DMS53 treated with DMSO at 0.1 percent for 48 hours (cell line): ENCODE measurements at regions not wholly inside any gene's neighbourhood (a gene's known extent, or its start where the extent isn't known, plus 50 kb on each side); places are given as distances from the start of the nearest gene placed in this dataset.
"Not testable (repeated sequence)": the region's sequence is repeated elsewhere in the genome, so short reads cannot be mapped to it uniquely, and the experiment has no call there.

Experiments used
- DNase-seq: peaks from one replicate; lab custom pipeline; 2025; ENCODE audit not compliant: unreplicated experiment; lab: John Stamatoyannopoulos, UW

DNA sequence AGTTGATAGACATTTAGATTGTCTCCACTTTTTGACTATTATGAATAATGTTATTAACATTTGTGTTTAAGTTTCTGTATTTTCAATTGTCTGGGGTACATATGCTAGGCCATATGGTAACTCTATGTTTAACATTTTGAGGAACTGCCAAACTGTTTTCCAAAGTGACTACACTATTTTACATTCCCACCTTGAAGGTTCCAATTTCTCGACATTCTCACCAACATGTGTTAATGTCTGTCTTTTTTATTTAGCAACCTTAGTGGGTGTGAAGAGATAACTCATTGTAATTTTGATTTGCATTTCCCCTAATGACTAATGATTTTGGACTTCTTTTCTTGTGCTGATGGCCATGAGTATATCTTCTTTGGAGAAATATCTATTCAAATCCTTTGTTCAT lies 832.4 kb downstream of the DNAJB9 start:
- DNase-seq, result no peak

DNA sequence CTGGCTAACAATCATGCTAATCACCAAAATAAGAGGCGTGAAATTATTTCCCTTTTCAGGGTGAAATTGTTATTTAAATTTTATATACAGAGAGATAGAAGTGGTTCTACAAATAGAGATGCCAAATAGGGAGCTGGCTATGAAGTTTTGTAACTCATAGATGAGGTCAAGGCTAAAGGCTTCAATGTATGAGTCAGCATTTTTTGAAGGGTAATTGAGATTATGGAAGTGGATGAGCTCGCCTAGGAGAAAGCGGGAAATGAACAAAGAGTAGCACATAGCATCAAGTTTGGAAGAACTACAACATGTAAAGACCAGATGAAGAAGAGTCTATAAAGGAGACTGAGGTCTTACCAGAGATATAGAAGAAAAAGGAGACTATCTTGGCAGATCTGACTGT lies 838.1 kb downstream of the DNAJB9 start:
- no peak for DNase-seq

DNA sequence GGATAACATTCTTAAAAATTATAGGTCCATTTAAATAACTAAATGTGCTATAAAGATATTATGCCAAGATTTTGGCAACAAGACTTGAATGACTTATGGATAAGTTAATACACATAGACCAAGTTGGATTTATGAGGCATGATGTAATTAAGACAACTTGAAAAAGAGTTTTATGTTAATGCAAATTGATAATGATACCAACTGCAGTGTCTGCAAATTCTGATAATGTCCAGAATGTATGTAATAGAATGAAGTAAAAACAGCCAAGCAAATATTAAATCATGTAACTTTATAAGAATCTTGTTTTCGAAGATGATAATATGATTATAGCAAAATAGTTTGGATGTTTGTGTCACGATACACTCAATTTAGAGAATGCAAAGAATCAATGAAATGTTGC lies 868.3 kb downstream of the DNAJB9 start:
- no peak for DNase-seq

DNA sequence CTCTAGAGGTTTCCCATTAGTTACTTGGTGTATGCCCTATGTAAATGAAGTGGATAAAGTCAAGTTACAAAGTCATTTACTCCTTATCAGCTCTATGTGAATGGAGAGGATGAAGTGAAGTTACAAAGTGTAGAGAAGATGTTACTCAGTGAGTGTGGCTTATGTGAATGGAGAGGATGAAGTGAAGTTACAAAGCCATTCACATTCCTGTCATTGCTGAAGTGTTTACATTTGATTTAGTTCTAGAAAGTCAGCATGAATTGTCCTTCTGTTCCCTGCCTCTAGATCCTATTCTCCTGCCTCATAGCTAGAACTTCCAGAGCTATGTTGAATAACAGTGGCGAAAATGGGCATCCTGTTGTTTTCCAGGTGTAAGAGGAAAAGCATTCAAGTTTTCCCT lies 880.1 kb downstream of the DNAJB9 start:
- DNase-seq, result peak; percentile 16

DNA sequence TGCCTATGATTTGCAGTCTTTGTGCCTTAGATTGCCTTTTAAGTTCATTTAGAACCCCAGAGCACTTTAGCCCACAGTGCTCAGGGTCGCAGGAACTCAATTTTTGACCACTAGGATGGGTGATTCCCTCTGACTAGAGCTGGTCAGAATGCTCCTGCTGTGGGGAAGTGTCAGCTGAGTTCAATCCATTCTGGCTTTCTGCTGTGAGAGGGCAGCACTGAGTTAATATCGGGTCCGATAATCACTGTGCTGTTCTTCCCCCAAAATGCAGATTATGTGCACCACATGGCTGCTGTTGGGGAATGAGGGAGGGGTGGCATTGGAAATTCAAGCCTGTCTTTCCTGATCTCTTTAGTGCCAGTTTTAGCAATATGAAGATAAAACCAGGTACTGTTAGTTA lies 886.4 kb downstream of the DNAJB9 start:
- DNase-seq, result no peak

DNA sequence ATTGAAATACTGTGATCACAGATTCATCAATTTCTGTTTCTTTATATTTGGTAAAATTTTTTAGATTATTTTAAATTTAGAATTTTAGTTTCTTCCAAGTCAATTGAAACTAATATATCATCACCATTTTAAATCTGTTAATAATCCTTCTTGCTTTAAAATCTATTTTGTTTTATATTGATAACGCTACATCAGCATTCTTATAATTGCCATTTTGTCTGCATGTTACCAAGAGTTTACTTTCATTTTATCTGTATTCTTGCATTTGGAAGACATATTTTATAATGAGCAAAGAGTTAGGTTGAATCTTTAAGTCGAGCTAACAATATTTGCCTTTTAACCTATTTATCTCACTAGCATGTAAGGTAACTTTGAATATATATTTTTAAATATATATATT lies 890.6 kb downstream of the DNAJB9 start:
- DNase-seq, result no peak

DNA sequence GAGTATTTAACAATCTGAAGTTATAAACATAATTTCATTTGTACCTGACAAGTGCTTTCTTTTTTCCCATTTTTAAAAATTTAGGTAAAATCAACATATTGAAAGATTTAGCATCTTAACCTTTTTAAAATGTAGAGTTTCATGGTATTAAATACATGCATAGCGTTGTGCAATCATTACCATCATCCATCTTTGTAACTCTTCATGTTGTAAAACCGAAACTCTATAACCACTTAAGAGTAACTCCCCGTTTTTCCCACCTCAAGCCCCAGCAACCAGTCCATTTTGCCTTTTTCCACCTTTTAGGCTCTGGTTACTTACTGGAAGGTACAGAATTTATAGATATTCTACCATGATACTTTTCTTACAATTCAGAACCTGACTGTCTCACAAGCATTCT lies 892.5 kb downstream of the DNAJB9 start:
- DNase-seq, result no peak

DNA sequence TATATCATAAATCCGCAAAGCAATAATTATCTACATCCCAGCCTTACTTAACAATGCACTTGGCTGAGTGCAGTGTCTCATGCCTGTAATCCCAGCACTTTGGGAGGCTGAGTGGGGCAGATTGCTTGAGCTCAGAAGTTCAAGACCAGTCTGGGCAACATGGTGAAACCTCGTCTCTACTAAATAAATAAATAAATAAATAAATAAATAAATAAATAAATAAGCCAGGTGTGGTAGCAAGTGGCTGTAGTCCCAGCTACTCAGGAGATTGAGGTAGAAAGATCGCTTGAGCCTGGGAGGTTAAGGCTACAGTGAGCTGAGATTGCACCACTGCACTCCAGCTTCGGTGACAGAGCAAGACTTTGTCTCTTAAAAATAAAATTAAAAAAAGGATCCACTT lies 898.1 kb downstream of the DNAJB9 start:
- DNase-seq, result not testable (repeated sequence)

DNA sequence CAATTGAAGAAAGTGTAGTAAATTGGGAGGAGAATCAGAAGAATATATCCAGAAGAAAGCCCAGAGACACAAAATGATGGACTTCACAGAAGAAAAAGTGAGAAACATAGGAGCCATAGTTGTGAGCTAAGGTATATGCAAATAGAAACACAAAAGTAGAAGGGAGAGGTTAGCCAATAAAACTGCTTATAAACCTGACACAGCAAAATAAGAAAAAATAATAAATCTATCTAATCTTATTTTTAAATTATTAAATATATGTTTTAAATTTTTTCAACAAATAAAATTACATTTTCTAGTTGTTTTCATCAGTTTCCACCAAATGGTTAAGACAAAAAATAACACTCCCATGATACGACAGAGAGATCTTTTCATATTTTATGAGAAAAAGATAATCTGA lies 903.5 kb downstream of the DNAJB9 start:
- DNase-seq, result no peak

DNA sequence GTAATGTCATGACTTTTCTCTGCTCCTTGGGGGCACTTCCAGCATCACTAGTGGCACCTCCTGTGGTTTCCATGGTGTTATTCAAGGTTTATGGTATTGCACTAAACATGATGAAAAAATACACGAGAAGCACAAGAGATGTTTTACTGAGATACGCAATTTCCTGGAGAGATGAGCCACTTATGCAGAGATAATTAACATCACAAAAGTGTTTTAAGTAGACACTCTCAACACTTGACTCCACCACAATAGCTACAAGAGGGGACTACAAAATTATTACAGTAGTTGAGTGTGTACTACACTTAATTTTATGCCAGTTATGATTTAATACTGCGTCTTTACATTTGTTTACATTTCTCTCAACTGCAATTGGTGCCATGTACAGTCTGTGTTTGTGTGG lies 906.7 kb downstream of the DNAJB9 start:
- DNase-seq, result no peak

DNA sequence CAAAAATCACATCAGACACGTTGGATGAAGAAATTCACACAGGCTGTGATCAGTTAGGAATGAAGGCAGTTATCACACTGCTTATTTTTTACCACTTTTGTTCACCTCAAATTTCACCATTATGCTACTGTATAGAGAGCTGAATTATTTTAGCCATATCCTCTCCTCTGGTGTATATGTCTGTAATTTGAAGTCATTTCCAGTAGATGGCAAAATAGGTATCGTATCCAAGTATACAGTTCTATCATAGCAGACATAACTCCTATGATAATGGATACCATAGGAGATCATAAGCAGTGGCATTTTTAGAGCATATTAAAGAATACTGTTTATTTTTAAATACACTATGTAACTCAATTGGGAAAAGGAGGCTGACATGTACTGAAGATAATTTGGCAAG lies 909.7 kb downstream of the DNAJB9 start:
- DNase-seq, result peak; percentile 54

DNA sequence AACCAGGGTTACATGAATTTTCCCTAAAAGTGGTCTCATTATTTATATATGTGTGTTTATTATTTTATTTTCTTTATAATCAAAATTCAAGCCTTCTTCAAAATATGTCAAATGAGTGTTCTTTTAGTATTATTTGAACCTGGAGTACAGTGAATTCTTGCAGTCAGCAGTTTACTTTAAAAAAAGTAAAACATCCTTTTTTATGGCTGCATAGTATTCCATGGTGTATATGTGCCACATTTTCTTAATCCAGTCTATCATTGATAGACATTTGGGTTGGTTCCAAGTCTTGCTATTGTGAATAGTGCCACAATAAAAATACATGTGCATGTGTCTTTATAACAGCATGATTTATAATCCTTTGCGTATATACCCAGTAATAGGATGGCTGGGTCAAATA lies 920.9 kb downstream of the DNAJB9 start:
- DNase-seq, result not testable (repeated sequence)

DNA sequence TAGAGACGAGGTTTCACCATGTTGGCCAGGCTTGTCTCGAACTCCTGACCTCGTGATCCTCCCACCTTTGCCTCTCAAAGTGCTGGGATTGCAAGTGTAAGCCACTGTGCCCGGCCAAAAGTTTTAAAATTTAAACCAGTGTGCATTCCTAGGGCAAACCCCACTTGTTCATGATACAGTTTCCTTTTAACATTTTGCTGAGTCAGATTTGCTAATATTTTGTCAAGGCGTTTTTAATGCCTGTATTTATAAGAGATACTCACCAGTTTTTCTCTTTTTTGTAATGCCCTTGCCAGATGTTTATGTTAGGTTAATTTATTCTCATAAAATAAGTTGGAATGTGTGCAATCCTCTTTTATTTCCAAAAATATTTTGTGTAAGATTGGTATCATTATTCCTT lies 927.4 kb downstream of the DNAJB9 start:
- no peak for DNase-seq

DNA sequence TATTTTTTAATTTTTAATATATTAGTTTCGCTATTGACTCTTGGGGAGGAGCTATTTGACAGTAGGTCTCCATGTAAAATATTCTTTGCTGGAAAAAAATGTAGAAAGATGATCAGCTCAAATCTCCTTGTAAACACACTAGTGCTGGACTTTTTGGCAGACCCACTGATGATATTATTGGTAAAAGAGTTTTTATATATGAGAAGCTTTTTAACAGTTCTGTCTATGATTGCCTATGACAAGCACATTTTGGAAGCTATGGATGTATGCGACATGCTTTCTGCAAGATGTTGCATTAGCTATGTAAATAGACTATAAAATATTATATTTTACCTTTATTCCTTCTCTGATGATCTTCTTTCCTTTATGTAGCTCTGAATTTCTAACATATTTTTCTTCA lies 928.5 kb downstream of the DNAJB9 start:
- DNase-seq, result no peak

DNA sequence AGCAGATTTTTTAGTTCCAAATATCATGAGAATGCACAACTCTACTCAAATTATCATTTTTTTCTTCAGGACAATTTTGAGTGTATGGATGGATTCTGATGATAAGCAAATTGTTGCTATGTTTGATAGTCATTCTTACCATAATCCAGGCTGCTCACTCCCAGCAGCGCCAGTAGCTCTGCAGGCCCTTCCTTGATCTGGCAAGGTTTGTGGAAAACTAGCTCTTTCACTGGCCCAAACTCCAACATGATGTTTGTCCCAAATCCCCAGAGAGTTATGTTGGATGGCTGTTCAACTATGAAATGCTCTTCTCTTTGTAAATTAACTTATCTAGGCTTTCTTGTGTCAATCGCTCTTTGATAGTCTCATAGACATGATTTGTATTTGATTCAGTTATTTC lies 933.7 kb downstream of the DNAJB9 start:
- no peak for DNase-seq

DNA sequence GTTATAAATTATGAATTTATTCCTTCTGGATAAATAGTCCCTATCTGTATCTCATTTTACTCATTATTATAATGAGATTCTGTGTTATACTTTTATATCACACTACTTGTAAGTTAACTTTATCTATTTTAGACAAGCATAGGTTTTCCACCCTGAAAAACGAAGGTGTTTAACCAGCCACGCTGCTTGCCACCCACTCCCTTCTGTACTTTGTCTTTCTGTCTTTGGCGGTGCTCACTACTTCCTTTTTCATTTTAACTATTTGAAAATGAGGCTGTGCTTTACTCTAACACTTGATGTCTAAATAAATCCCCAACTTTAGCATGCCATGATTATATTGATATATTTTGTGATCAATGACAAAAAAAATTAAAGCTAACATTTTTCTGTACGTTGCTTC lies 952.9 kb downstream of the DNAJB9 start:
- DNase-seq, result no peak

DNA sequence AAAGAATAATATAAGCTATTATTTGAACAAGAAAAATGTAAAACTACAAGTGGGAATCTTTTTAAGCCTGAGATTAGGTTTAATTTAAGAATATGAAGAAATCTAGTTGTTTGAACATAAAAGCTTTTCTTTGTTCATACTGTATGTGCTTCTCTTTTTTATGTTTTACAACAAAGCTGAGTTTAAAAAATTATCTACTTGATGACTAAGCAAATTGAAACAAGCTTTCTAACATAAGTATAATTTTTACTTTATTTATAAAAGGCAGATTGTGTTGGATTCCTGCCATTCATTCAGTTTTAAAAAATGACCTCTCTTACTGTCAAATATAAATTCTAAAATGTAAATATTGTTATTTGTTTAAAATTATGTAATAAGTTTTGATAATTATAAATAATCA lies 958.2 kb downstream of the DNAJB9 start:
- no peak for DNase-seq

DNA sequence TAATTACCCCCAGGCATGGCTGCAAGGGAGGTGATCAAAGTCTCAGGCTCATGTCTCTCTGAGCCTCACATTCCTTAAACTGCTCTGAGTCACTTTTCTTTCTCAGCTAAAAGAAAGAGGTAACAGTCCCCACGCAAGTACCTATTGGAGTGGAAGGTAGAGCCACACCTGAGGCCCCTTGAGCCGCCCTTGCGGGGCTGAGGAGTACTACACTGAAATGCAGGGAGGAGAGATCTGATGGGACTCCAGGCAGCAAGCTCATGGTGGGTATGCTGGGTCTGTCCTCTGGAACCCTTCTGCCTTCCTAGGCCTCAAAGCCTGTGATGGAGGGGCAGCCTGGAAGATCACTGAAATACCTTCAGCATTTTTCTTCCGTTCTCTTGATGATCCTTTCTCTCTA lies 960.0 kb downstream of the DNAJB9 start:
- no peak for DNase-seq

DNA sequence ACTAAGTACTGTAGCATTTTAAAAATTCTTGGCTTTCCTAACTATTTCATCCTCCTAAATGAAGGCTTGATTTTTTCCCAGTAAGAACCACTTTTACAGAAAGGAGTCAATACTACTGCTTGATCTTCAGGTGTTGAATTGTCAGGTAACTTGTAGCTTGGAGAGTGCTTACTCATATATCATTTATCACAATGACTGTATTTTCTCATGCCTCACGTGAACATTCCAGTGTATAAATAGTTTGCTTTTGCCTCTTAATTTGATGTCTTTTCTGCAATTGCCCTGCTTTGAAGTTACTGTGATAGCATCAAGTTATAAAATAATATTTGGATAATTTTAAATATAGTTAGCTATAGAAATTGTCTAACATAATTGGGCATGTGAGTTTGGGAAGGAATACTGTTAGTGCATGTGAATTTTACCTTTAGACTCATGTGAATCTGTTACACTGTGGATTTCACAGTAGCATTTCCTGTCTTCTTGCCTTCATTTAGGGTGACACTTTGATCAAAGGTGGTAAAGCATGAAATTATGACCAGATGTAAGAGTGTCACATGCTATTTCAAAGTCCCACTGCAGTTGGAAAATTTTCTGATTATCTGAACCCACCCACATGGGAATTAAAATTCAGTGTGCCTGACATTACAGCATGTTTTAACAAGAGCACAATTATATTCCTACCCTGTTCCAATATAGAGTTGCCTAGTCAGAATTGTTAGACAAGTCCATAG lies 962.8 kb downstream of the DNAJB9 start:
- no peak for DNase-seq

DNA sequence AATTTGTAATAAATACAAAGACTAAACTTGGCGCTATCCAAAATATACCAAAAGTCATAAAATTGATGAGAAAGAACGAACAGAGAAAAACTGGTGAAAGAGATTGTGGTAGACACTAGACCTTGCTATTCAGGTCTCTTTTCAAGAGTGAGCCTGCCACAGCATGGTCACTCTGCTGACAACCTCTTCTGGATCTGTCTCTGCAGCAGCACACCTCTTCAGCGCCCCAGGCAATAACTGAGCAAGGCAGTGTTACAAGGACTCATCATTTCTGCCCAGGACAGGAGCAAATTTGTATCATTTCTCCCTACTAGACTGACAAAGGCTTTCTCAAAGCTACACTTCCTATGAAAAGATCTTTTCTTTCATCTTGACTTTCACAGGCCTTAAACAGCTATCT lies 976.0 kb downstream of the DNAJB9 start:
- DNase-seq, result peak; percentile 12

DNA sequence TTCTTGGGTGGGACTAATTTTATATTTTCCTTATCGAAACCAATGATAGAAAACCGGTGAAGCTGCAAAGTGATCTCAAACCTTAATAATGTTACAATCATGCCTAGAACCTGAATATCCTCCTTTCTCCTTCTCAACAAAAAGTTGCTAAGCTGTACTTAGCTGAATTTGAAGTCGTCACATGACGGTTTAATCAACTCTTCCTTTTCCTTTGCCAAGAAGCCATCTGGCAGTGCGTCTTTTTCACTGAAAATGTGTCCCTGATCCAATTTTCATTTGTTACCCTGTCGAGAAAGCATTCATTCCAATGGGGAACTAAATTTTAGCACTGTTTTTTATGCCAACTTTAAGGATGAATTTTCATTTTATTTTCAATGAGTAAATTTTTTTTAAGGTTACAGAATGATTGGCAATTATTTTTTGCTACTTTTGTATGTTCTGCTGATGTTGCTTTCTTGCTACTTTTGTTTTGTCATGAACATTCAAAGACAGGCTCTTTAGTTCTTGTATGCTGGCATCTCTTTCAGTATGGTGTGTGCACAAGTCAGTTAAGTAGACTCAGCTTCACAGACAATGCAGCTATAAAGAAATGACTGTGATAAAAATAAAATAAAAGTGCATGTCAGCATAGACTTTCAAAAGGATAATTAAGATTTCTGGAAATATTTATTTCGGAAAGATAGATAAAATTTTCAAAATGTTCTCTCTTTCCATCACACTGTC lies 980.0 kb downstream of the DNAJB9 start:
- no peak for DNase-seq

DNA sequence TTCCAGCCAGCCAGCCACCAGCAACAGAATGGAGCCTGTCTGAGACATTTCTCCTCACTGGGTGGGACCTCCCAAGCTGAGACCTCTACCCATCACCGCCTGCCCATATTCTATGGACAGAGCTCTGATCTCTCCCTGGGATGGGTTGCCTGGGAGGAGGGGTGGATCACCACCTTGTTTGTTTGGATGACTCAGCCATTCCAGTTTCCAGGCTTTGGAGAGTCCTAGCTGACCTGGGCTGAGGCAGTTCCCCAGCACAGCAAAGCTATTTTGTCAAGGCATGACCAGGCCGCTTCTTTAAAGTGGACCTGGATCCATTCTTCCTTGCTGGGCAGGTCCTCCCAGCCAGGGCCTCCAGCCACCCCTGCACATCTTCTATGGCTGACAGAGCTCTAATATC lies 982.3 kb downstream of the DNAJB9 start:
- DNase-seq, result peak; percentile 73

DNA sequence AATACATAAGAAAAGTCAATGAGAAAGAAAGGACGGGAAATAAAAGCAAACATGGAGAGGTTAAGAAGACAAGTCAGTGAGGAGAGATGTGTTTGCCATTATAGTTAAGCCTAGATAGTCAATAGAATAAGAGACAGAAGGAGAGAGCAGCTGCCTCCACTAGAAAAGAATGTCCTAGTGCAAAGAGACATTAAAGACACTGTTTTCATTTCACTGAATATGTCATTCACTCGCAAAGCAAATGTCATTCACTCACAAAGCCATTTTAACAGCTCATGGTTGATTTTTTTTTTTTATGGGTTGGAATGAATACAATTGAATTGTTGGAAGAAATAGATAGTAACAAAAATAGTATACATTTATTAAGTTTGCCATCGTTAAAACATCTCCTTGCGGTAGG lies 1007.6 kb downstream of the DNAJB9 start:
- DNase-seq, result no peak
